ENCODE measurements at regions not wholly inside any gene's neighbourhood (a gene's known extent, or its start where the extent isn't known, plus 50 kb on each side); places are given as distances from the start of the nearest gene placed in this dataset.

DNA sequence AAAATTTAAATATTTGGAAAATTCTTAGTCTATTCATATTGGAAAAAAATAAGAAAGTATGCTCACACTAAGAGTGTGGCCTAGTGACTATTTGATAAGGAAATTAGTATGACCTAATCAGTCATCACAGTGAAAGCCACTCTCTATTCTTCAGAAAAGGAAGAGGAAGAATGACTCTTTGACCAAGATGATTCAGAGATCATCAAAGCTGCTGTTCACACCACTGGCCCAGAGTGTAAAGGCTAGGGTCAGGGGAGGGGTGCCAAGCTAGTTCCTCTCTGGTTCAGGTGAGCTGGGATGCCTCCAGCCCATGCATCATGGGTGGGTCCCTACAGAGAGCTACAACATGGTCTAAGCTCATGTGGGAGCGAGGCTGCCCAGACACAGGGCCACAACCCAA lies 396.9 kb upstream of the NDST3 start:
- H3K4me2 ChIP-seq (ENCODE audit: low read length) = no peak overlapping the region
- H3K27me3 ChIP-seq (ENCODE audit: control insufficient read depth, insufficient read depth, low read length) = no peaks in the 10 kb centered on the region
- no peak overlapping the region for H3K4me3 ChIP-seq (ENCODE audit: low read length)
- H3K36me3 ChIP-seq (ENCODE audit: insufficient read depth, low read length) = no peaks in the 10 kb centered on the region
- H3K9me3 ChIP-seq (replicated peaks; ENCODE audit: low read length) = no peaks in the 10 kb centered on the region
- H3K9ac ChIP-seq (ENCODE audit: low read depth, low read length) = no peak overlapping the region
- H3K4me1 ChIP-seq (ENCODE audit: control insufficient read depth, insufficient read depth, low read length) = no peaks in the 10 kb centered on the region

DNA sequence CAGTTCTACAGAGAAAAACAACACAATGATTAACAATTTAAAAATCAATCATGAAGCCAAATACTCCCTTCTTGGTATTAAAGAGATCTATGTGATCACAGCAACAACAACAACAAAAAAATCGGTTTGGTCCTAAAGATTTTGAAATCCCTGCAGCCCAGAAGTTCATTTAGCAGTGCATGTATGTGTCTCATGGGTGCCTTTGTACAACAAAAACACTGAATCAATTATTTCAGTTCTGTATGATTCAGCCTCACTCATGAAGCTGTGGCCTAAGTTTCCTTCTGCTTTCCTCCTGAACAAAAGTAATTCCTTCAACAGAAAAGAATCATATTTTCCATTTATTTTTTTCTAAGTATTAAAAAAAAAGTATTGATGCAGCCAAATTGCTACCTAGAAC lies 393.4 kb upstream of the NDST3 start:
- Histone ChIP-seq H3K4me3 (ENCODE audit: low read length) (no peak overlapping the region), H3K27me3 (ENCODE audit: control insufficient read depth, insufficient read depth, low read length) (no peaks in the 10 kb centered on the region), H3K36me3 (ENCODE audit: insufficient read depth, low read length) (no peaks in the 10 kb centered on the region), H3K4me2 (ENCODE audit: low read length) (no peak overlapping the region), H3K9ac (ENCODE audit: low read depth, low read length) (no peak overlapping the region), H3K4me1 (ENCODE audit: control insufficient read depth, insufficient read depth, low read length) (no peaks in the 10 kb centered on the region), H3K9me3 (replicated peaks; ENCODE audit: low read length) (no peaks in the 10 kb centered on the region)

DNA sequence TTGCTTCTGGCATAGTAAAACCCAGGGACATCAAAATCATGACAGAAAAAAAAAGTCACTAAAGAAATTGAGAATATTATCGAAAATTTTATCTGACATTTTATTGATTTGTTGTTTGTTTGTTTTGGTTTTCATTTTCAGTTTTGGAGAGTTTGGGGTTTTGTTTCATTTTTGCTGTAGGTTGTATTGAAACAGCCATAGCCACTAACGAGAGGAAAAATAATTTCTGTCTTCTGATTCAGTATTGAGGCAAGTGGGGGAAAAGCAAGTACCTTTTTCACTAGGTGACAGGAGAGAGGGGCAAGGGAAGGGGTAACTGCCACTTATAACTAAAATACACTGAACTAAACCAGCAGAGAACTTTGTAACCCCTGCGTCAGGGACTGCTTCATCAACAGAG lies 392.8 kb upstream of the NDST3 start:
- no peaks in the 10 kb centered on the region for H3K4me1 ChIP-seq (ENCODE audit: control insufficient read depth, insufficient read depth, low read length)
- no peaks in the 10 kb centered on the region for H3K27me3 ChIP-seq (ENCODE audit: control insufficient read depth, insufficient read depth, low read length)
- no peak overlapping the region for H3K4me2 ChIP-seq (ENCODE audit: low read length)
- no peak overlapping the region for H3K4me3 ChIP-seq (ENCODE audit: low read length)
- no peak overlapping the region for H3K9ac ChIP-seq (ENCODE audit: low read depth, low read length)
- no peaks in the 10 kb centered on the region for H3K9me3 ChIP-seq (replicated peaks; ENCODE audit: low read length)
- no peaks in the 10 kb centered on the region for H3K36me3 ChIP-seq (ENCODE audit: insufficient read depth, low read length)

DNA sequence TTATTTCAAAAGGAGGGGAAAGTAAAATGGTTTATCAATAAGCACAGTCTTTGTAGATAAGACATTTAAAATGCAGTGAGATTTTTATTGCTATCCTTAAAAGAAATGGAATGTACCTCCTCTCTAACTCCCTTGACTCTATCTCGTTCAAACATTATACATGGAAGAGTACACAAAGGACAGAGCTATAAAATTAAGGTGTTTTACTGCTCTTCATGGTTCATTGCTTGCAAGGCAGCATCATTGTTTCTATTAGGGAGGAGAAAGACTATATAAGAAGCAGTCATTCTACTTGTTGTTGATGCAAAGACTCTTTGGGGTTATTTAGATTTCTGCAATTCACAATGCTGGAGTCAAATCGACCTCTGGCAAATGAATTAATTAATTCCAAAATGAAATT lies 380.2 kb upstream of the NDST3 start:
- H3K4me1 ChIP-seq (ENCODE audit: control insufficient read depth, insufficient read depth, low read length) = no peaks in the 10 kb centered on the region
- H3K4me3 ChIP-seq (ENCODE audit: low read length) = no peak overlapping the region
- no peaks in the 10 kb centered on the region for H3K27me3 ChIP-seq (ENCODE audit: control insufficient read depth, insufficient read depth, low read length)
- H3K9ac ChIP-seq (ENCODE audit: low read depth, low read length) = no peak overlapping the region
- no peak overlapping the region for H3K4me2 ChIP-seq (ENCODE audit: low read length)
- H3K36me3 ChIP-seq (ENCODE audit: insufficient read depth, low read length) = no peaks in the 10 kb centered on the region
- peaks cover 5% of the 10 kb centered on the region for H3K9me3 ChIP-seq (replicated peaks; ENCODE audit: low read length)

DNA sequence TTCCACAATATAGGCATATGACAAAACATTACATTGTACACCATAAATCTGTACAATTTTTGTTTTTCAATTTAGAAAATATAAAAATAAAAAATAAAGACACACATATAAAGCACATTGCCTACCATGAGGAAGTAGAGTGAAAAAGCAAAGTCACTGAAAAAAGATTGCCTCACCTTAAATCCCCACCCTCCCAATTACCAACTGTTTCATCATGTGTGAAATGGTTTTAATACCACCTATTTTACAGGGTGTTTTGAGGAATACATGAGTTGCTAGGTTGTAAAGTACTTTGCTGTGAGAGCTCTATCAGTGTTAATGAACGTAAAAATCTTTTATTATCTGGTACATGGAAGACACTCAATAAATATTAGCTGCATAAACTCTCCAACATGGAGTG lies 373.6 kb upstream of the NDST3 start:
- Histone ChIP-seq H3K27me3 (ENCODE audit: control insufficient read depth, insufficient read depth, low read length) (no peaks in the 10 kb centered on the region), H3K4me1 (ENCODE audit: control insufficient read depth, insufficient read depth, low read length) (no peaks in the 10 kb centered on the region), H3K4me2 (ENCODE audit: low read length) (no peak overlapping the region)

DNA sequence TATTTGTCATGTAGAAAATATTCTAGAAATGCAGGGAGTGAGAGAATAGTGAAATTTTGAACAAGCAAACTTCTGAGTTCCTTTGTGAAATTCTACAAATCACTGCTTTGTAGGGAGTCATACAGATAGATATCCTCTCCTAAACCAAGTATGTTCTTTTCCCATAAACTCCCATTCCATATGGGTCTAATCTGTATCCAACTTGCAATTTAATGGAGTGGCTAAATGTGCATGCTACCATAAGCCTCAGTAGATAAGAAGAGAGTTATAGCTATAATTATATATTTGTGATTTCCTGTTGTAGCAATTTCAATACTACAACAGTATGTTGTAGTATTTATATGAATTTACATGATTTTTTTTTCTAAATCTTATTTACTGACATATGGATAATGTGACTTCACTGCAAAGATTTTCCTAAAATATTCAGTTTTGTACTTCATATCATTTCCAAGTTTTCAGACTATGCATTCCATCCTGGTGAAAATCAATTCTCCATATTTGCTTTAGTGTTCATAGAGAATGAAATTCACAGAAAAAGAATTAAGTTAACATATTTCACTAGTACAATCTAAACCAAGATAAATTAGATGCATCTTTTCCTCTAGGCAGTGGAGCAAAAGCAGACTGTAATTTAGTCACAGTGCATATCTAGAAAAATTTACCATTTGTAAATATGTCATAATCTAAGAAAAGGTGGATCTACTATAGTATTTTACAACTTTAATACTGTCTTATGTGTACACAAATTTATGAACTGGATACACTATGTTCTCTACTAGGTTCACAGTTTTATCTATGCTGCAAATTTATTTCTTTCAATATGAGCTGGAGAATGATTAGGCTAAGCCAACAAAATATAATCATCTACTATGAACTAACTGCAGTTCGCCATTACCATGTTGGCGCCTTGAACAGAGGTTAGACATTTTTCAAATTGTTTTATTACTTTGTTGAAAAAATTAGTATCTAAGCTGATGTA lies 372.9 kb upstream of the NDST3 start:
- no peaks in the 10 kb centered on the region for H3K4me1 ChIP-seq (ENCODE audit: control insufficient read depth, insufficient read depth, low read length)
- H3K4me2 ChIP-seq (ENCODE audit: low read length) = no peak overlapping the region
- no peak overlapping the region for H3K9ac ChIP-seq (ENCODE audit: low read depth, low read length)
- no peaks in the 10 kb centered on the region for H3K9me3 ChIP-seq (replicated peaks; ENCODE audit: low read length)
- no peaks in the 10 kb centered on the region for H3K27me3 ChIP-seq (ENCODE audit: control insufficient read depth, insufficient read depth, low read length)
- H3K4me3 ChIP-seq (ENCODE audit: low read length) = no peak overlapping the region
- H3K36me3 ChIP-seq (ENCODE audit: insufficient read depth, low read length) = no peaks in the 10 kb centered on the region

More for the DNA sequence above, 373.6 kb upstream of the NDST3 start:
- Histone ChIP-seq H3K4me3 (ENCODE audit: low read length) (no peak overlapping the region), H3K9ac (ENCODE audit: low read depth, low read length) (no peak overlapping the region), H3K36me3 (ENCODE audit: insufficient read depth, low read length) (no peaks in the 10 kb centered on the region), H3K9me3 (replicated peaks; ENCODE audit: low read length) (no peaks in the 10 kb centered on the region)

DNA sequence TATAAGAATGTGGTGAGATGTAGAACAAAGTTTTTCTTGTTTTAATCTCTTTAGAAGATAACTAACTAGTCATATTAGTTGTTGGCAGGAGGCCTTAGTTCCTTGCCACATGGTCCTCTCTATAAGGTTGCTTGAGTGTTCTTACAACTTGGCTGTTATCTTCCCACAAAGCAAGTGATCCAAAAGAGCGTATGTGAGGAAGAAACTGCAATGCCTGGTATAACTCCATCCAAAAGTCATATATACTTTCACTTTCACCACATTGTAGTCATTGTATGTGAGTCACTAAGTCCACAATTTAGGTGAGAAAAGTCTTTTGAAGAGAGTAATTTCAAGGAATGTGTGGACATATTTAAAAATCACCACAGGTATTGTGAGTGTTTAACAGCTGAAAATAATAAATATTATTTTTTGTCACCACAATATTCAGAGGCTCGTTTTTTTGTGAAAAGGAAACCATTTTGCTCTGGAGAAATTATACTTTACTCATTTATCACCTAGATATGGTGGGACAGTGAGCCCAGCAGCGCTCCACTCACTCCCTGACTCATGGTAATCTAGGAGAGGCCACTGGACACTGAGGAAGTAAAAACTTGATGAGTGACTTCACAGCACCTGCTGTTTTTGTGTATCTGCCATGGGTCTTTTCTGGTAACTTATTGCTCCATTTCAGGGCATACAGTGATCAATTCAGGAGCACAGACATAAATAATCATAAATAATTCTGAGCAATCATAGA lies 369.4 kb upstream of the NDST3 start:
- no peak overlapping the region for H3K4me2 ChIP-seq (ENCODE audit: low read length)
- no peak overlapping the region for H3K9ac ChIP-seq (ENCODE audit: low read depth, low read length)
- H3K4me1 ChIP-seq (ENCODE audit: control insufficient read depth, insufficient read depth, low read length) = no peaks in the 10 kb centered on the region
- H3K9me3 ChIP-seq (replicated peaks; ENCODE audit: low read length) = no peaks in the 10 kb centered on the region
- H3K36me3 ChIP-seq (ENCODE audit: insufficient read depth, low read length) = no peaks in the 10 kb centered on the region
- no peaks in the 10 kb centered on the region for H3K27me3 ChIP-seq (ENCODE audit: control insufficient read depth, insufficient read depth, low read length)
- no peak overlapping the region for H3K4me3 ChIP-seq (ENCODE audit: low read length)

DNA sequence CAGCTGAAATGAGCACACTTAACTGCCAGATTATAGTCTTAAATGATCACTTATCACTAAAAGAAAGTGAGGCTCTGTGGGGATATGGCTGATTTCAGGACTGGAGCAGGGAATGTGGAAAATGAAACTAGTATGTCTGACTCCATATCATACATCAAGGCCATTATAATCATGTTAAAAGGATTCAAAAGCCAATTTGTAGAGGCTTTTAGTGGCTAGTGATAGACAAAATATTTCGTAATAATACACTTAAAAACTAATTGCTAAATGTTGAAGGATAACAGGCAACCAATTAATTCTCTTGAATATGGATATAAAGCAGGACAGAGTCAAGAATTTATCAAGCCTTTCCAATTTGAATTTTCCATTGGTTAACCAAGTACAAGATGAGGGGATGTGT lies 358.1 kb upstream of the NDST3 start:
- no peak overlapping the region for H3K4me2 ChIP-seq (ENCODE audit: low read length)
- no peaks in the 10 kb centered on the region for H3K4me1 ChIP-seq (ENCODE audit: control insufficient read depth, insufficient read depth, low read length)
- no peak overlapping the region for H3K4me3 ChIP-seq (ENCODE audit: low read length)
- H3K9me3 ChIP-seq (replicated peaks; ENCODE audit: low read length) = no peaks in the 10 kb centered on the region
- H3K36me3 ChIP-seq (ENCODE audit: insufficient read depth, low read length) = no peaks in the 10 kb centered on the region
- no peak overlapping the region for H3K9ac ChIP-seq (ENCODE audit: low read depth, low read length)
- no peaks in the 10 kb centered on the region for H3K27me3 ChIP-seq (ENCODE audit: control insufficient read depth, insufficient read depth, low read length)

DNA sequence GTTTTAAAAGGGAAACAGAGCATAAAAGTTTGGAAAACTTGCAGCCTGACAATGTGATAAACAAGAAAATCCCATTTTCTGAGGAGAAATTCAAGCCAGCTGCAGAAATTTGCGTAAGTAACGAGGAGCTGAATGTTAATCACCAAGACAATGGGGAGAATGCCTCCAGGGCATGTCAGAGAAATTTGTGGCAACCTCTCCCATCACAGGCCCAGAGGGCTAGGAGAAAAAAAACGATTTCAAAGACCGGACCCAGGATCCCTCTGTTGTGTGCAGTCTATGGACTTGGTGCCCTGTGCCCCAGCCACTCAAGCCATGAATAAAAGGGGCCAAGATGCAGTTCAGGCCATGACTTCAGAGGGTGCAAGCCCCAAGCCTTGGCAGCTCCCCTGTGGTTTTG lies 355.4 kb upstream of the NDST3 start:
- no peak overlapping the region for H3K4me2 ChIP-seq (ENCODE audit: low read length)
- no peaks in the 10 kb centered on the region for H3K9me3 ChIP-seq (replicated peaks; ENCODE audit: low read length)
- no peak overlapping the region for H3K9ac ChIP-seq (ENCODE audit: low read depth, low read length)
- no peak overlapping the region for H3K4me3 ChIP-seq (ENCODE audit: low read length)
- H3K36me3 ChIP-seq (ENCODE audit: insufficient read depth, low read length) = no peaks in the 10 kb centered on the region
- H3K27me3 ChIP-seq (ENCODE audit: control insufficient read depth, insufficient read depth, low read length) = no peaks in the 10 kb centered on the region
- H3K4me1 ChIP-seq (ENCODE audit: control insufficient read depth, insufficient read depth, low read length) = no peaks in the 10 kb centered on the region

DNA sequence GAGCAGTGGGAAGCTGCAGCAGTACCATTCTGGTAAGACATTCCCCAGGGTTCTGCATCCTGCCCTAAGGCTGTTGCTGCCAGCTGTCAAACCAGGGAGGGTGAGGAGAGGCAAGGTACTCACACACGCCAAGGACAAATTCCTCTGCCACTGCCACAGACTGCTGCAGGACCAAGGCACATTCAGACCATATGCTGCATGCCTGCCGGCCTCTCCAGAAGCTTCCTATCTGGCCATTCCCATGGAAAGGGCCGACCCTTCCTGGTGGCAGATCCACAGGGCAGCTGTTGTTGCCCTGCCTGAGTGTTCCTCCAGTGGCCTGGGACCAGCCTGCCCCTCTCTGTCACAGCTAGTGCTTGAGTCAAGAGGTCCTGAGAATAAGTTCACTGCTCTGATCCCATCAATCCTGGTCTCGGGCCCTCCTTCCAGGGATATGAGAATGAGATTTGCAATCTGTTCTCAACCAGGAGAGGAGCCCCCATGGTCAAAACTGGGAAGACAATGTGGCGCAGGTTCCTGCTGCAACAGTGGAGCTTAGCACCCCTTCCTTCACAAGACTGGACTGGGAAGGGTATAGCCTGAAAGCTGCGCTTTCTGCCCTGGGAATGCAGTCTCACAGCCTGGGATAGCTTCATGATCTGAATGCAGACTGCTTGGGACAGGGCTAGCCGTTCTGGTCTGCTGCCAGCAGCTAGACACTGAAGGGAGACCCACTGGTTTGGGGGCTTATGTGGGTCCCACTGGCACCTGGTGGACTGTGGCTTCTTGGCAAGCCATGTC lies 342.5 kb upstream of the NDST3 start:
- H3K4me3 ChIP-seq (ENCODE audit: low read length) = no peak overlapping the region
- no peak overlapping the region for H3K4me2 ChIP-seq (ENCODE audit: low read length)
- H3K36me3 ChIP-seq (ENCODE audit: insufficient read depth, low read length) = no peaks in the 10 kb centered on the region
- no peak overlapping the region for H3K9ac ChIP-seq (ENCODE audit: low read depth, low read length)
- H3K4me1 ChIP-seq (ENCODE audit: control insufficient read depth, insufficient read depth, low read length) = no peaks in the 10 kb centered on the region
- peaks cover 9% of the 10 kb centered on the region for H3K9me3 ChIP-seq (replicated peaks; ENCODE audit: low read length)
- H3K27me3 ChIP-seq (ENCODE audit: control insufficient read depth, insufficient read depth, low read length) = no peaks in the 10 kb centered on the region

DNA sequence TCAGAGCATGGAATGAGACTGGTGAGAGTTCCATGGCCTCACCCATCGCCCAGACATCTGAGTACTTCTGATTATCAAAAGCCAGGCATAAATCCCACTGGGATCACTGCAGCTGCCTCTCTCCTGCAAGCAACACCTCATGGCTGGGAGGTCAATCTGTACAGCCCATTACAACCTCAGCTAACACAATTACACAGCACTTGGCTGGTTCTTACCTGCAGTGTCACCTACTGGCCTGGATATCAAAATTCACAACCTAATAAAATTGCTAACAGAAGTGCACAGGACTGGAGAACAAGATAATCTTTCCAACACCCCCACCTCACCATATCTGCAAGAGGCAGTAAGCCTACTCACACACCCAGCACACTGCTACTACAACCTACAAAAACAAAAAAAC lies 341.7 kb upstream of the NDST3 start:
- no peaks in the 10 kb centered on the region for H3K4me1 ChIP-seq (ENCODE audit: control insufficient read depth, insufficient read depth, low read length)
- no peaks in the 10 kb centered on the region for H3K36me3 ChIP-seq (ENCODE audit: insufficient read depth, low read length)
- no peak overlapping the region for H3K4me3 ChIP-seq (ENCODE audit: low read length)
- H3K4me2 ChIP-seq (ENCODE audit: low read length) = no peak overlapping the region
- H3K27me3 ChIP-seq (ENCODE audit: control insufficient read depth, insufficient read depth, low read length) = no peaks in the 10 kb centered on the region
- H3K9me3 ChIP-seq (replicated peaks; ENCODE audit: low read length) = peaks cover 9% of the 10 kb centered on the region
- H3K9ac ChIP-seq (ENCODE audit: low read depth, low read length) = no peak overlapping the region

Data from skeletal muscle satellite cell (primary cell).